NCI-H1694 (cell line): ENCODE measurements at regions not wholly inside any gene's neighbourhood (a gene's known extent, or its start where the extent isn't known, plus 50 kb on each side); places are given as distances from the start of the nearest gene placed in this dataset.
"Not testable (repeated sequence)": the region's sequence is repeated elsewhere in the genome, so short reads cannot be mapped to it uniquely, and the experiment has no call there.

Source experiments
- DNase-seq: peaks from one replicate; lab custom pipeline; 2025; lab: John Stamatoyannopoulos, UW

- no peak for DNase-seq
Observed at GRCh38 chr6:164072240-164072666, 657.7 kb downstream of the QKI start.

GRCh38 chr6:164069350-164069990, 655.0 kb downstream of the QKI start:
- no peak for DNase-seq

GRCh38 chr6:164068527-164068926, 654.0 kb downstream of the QKI start:
- no peak for DNase-seq

GRCh38 chr6:164066766-164067165, 652.2 kb downstream of the QKI start:
- DNase-seq = no peak

- DNase-seq = no peak
Observed at GRCh38 chr6:164066335-164066734, 651.8 kb downstream of the QKI start.

- DNase-seq = no peak
Observed at GRCh38 chr6:164063346-164063745, 648.8 kb downstream of the QKI start.

- DNase-seq = no peak
Observed at GRCh38 chr6:164062872-164063271, 648.4 kb downstream of the QKI start.

- no peak for DNase-seq
Observed at GRCh38 chr6:164057876-164058275, 643.4 kb downstream of the QKI start.

GRCh38 chr6:164051427-164051826, 636.9 kb downstream of the QKI start:
- DNase-seq = no peak

- no peak for DNase-seq
Observed at GRCh38 chr6:164049517-164049988, 635.0 kb downstream of the QKI start.

- DNase-seq = no peak
Observed at GRCh38 chr6:164048840-164049516, 634.5 kb downstream of the QKI start.

- DNase-seq = no peak
Observed at GRCh38 chr6:164045082-164045481, 630.6 kb downstream of the QKI start.

GRCh38 chr6:164043656-164044055, 629.1 kb downstream of the QKI start:
- DNase-seq = not testable (repeated sequence)

GRCh38 chr6:164042212-164042611, 627.7 kb downstream of the QKI start:
- DNase-seq = no peak

GRCh38 chr6:164040994-164041393, 626.5 kb downstream of the QKI start:
- no peak for DNase-seq

- no peak for DNase-seq
Observed at GRCh38 chr6:164039954-164040375, 625.4 kb downstream of the QKI start.

- no peak for DNase-seq
Observed at GRCh38 chr6:164037171-164037870, 622.8 kb downstream of the QKI start.

GRCh38 chr6:164035900-164036485, 621.5 kb downstream of the QKI start:
- DNase-seq = no peak

- no peak for DNase-seq
Observed at GRCh38 chr6:164034602-164035140, 620.2 kb downstream of the QKI start.

GRCh38 chr6:164025180-164025579, 610.7 kb downstream of the QKI start:
- DNase-seq = no peak

- no peak for DNase-seq
Observed at GRCh38 chr6:164023535-164023934, 609.0 kb downstream of the QKI start.

GRCh38 chr6:164022632-164023031, 608.1 kb downstream of the QKI start:
- DNase-seq = no peak
